Left colon (tissue), 2 donors: ENCODE measurements at regions not wholly inside any gene's neighbourhood (a gene's known extent, or its start where the extent isn't known, plus 50 kb on each side); places are given as distances from the start of the nearest gene placed in this dataset.
"Not testable (repeated sequence)": the region's sequence is repeated elsewhere in the genome, so short reads cannot be mapped to it uniquely, and the experiment has no call there.

Experiments used
- ATAC-seq: fragments of 200-7000 bp; cut with Tn5 transposase; one replicate; pipeline ENCODE4 v1.9.1; 2020; ENCODE audit warnings: mild to moderate bottlenecking, moderate library complexity
- DNase-seq, 2 donors: peaks; one replicate each; pipeline ENCODE4 v3.0.0-alpha.2; 2020
- intact Hi-C, 2 donors: fragments of 100-400 bp; cut with DNase I in 1 of 2; cut with micrococcal nuclease in 1 of 2; formaldehyde crosslinking; loops; one replicate each; pipeline versions ENCODE4 v1.11.2 to v1.14.0; 2022; cut with DNase I, micrococcal nuclease
- donor health status: DM: no; HTN: no; CAD: no.
- donor health status: DM: yes; HTN: yes; CAD: no.

- intact Hi-C loops, result no loop called here
- no peak for DNase-seq
- no peak for ATAC-seq
These were observed 152.0 kb upstream of the SLC28A3 start for GRCh38 chr9:84492366-84493159.

- DNase-seq, result no peak
- intact Hi-C loops, result no loop called here
- ATAC-seq, result no peak
These were observed 152.9 kb upstream of the SLC28A3 start for GRCh38 chr9:84493284-84493947.

- ATAC-seq, result no peak
- DNase-seq, result no peak
- intact Hi-C loops, result no loop called here
These were observed 159.5 kb upstream of the SLC28A3 start for GRCh38 chr9:84499969-84500582.

GRCh38 chr9:84500826-84501225 is 160.3 kb upstream of the SLC28A3 start:
- no peak for ATAC-seq
- DNase-seq, result no peak
- intact Hi-C loops, result no loop called here

GRCh38 chr9:84501587-84501986 is 161.0 kb upstream of the SLC28A3 start:
- DNase-seq, result no peak
- intact Hi-C loops, result no loop called here
- no peak for ATAC-seq

GRCh38 chr9:84502066-84502465 is 161.5 kb upstream of the SLC28A3 start:
- intact Hi-C loops, result no loop called here
- ATAC-seq (no peak), DNase-seq (no peak)

- intact Hi-C loops, result no loop called here
- no peak for ATAC-seq
- no peak for DNase-seq
These were observed 163.8 kb upstream of the SLC28A3 start for GRCh38 chr9:84504360-84504759.

- DNase-seq, result no peak
- intact Hi-C loops, result no loop called here
These were observed 157.9 kb upstream of the NTRK2 start for GRCh38 chr9:84511651-84512050.

GRCh38 chr9:84512493-84512892 is 157.0 kb upstream of the NTRK2 start:
- DNase-seq (no peak), ATAC-seq (no peak)
- intact Hi-C loops, result no loop called here

More at GRCh38 chr9:84511651-84512050, 157.9 kb upstream of the NTRK2 start:
- ATAC-seq, result no peak

- DNase-seq (no peak), ATAC-seq (no peak)
- intact Hi-C loops, result no loop called here
These were observed 156.1 kb upstream of the NTRK2 start for GRCh38 chr9:84513473-84513872.

- no peak for DNase-seq
- intact Hi-C loops, result no loop called here
- no peak for ATAC-seq
These were observed 155.6 kb upstream of the NTRK2 start for GRCh38 chr9:84513979-84514378.

- ATAC-seq (no peak), DNase-seq (no peak)
- intact Hi-C loops, result no loop called here
These were observed 155.1 kb upstream of the NTRK2 start for GRCh38 chr9:84514421-84514820.

GRCh38 chr9:84517026-84517425 is 152.5 kb upstream of the NTRK2 start:
- intact Hi-C loops, result no loop called here
- ATAC-seq (no peak), DNase-seq (no peak)

- DNase-seq, result no peak
- intact Hi-C loops, result no loop called here
- ATAC-seq, result no peak
These were observed 150.1 kb upstream of the NTRK2 start for GRCh38 chr9:84519413-84519812.

- intact Hi-C loops, result no loop called here
- ATAC-seq (no peak), DNase-seq (no peak)
These were observed 148.3 kb upstream of the NTRK2 start for GRCh38 chr9:84521208-84521607.

GRCh38 chr9:84526211-84526610 is 143.3 kb upstream of the NTRK2 start:
- ATAC-seq, DNase-seq, intact Hi-C loops: not testable (repeated sequence)

GRCh38 chr9:84527060-84527720 is 142.3 kb upstream of the NTRK2 start:
- intact Hi-C loops, DNase-seq, ATAC-seq: not testable (repeated sequence)

- intact Hi-C loops, DNase-seq, ATAC-seq: not testable (repeated sequence)
These were observed 133.6 kb upstream of the NTRK2 start for GRCh38 chr9:84535973-84536372.

GRCh38 chr9:84538879-84539278 is 130.7 kb upstream of the NTRK2 start:
- intact Hi-C loops, result no loop called here
- DNase-seq, result no peak

GRCh38 chr9:84542554-84542953 is 127.0 kb upstream of the NTRK2 start:
- DNase-seq (no peak), ATAC-seq (no peak)
- intact Hi-C loops, result no loop called here

More at GRCh38 chr9:84538879-84539278, 130.7 kb upstream of the NTRK2 start:
- no peak for ATAC-seq
